ENCODE measurements at regions not wholly inside any gene's neighbourhood (a gene's known extent, or its start where the extent isn't known, plus 50 kb on each side); places are given as distances from the start of the nearest gene placed in this dataset.
"Not testable (repeated sequence)": the region's sequence is repeated elsewhere in the genome, so short reads cannot be mapped to it uniquely, and the experiment has no call there.

DNA sequence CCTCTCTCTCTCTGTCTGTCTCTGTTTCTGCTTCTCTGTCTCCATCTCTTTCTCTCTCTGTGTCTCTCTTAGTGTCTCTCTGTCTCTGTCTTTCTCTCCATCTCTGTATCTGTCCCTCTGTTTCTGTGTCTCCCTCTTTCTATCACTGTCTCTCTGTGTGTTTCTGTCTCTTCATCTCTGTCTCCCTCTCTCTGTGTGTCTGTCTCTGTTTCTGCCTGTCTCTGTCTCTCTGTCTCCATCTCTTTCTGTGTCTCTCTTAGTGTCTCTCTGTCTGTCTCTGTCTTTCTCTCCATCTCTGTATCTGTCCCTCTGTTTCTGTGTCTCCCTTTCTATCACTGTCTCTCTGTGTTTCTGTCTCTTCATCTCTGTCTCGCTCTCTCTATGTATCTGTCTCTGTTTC, 125.4 kb upstream of the TPTE start:
- not testable (repeated sequence) for TF ChIP-seq POLR2AphosphoS5, POLR2A, EP300 (IDR thresholded peaks at IDR 0.05)
- TF ChIP-seq, protein P1, sequence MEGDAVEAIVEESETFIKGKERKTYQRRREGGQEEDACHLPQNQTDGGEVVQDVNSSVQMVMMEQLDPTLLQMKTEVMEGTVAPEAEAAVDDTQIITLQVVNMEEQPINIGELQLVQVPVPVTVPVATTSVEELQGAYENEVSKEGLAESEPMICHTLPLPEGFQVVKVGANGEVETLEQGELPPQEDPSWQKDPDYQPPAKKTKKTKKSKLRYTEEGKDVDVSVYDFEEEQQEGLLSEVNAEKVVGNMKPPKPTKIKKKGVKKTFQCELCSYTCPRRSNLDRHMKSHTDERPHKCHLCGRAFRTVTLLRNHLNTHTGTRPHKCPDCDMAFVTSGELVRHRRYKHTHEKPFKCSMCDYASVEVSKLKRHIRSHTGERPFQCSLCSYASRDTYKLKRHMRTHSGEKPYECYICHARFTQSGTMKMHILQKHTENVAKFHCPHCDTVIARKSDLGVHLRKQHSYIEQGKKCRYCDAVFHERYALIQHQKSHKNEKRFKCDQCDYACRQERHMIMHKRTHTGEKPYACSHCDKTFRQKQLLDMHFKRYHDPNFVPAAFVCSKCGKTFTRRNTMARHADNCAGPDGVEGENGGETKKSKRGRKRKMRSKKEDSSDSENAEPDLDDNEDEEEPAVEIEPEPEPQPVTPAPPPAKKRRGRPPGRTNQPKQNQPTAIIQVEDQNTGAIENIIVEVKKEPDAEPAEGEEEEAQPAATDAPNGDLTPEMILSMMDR (IDR thresholded peaks at IDR 0.05) = not testable (repeated sequence)

Data from gastroesophageal sphincter (tissue), 3 donors.